ENCODE measurements at regions not wholly inside any gene's neighbourhood (a gene's known extent, or its start where the extent isn't known, plus 50 kb on each side); places are given as distances from the start of the nearest gene placed in this dataset.

DNA sequence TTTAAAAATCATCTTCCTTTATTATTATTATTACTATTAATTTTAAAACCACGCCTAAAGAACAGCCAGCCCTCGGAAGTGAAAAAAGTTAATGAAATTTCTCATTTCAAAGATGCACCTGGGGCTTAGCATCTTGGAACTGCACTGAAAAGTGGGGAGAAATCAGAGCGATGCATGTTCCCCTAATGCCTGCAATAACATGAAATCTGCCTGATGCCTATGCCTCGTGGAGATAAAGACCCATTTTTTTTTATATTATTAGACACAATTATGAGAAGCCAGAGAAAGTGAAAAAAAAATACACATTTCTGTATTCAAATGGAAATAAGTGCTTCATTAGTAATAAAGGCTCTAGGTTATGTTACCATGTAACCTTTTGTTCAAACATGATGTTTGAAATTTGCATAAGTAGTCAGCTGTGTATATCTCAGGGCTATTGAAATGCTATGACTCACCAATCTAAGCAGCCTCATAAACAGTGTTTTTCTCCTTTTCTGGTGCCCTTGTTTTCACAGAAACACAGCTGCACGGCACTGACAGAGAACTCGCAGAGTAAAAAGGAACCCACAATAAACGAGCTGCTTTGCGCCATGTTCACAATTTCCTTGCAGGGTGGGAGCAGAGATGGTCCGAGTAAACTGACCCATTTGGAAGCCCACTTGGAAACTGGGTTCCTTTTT is 175.8 kb upstream of the PRKCQ start:
- TF ChIP-seq, protein P1, sequence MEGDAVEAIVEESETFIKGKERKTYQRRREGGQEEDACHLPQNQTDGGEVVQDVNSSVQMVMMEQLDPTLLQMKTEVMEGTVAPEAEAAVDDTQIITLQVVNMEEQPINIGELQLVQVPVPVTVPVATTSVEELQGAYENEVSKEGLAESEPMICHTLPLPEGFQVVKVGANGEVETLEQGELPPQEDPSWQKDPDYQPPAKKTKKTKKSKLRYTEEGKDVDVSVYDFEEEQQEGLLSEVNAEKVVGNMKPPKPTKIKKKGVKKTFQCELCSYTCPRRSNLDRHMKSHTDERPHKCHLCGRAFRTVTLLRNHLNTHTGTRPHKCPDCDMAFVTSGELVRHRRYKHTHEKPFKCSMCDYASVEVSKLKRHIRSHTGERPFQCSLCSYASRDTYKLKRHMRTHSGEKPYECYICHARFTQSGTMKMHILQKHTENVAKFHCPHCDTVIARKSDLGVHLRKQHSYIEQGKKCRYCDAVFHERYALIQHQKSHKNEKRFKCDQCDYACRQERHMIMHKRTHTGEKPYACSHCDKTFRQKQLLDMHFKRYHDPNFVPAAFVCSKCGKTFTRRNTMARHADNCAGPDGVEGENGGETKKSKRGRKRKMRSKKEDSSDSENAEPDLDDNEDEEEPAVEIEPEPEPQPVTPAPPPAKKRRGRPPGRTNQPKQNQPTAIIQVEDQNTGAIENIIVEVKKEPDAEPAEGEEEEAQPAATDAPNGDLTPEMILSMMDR (IDR thresholded peaks at IDR 0.05), result no peak
- peak in 1 of 3 donors; percentile 44 for TF ChIP-seq POLR2AphosphoS5 (IDR thresholded peaks at IDR 0.05)
- TF ChIP-seq EP300 (IDR thresholded peaks at IDR 0.05; ENCODE audit: low read depth), result no peak
- no peak for TF ChIP-seq POLR2A (IDR thresholded peaks at IDR 0.05)

All from transverse colon (tissue), 4 donors.